Spleen (tissue), 7 donors: ENCODE measurements at regions not wholly inside any gene's neighbourhood (a gene's known extent, or its start where the extent isn't known, plus 50 kb on each side); places are given as distances from the start of the nearest gene placed in this dataset.

Experiments used
- POLR2A ChIP-seq, 3 donors: fragments of 450-650 bp; IDR thresholded peaks; one replicate each; pipeline ENCODE4 v1.5.1; 2017; ENCODE audit warnings: antibody characterized with exemption in 3 of 3, mild to moderate bottlenecking in 1 of 3
- POLR2AphosphoS5 ChIP-seq, 3 donors: sonication (generic); formaldehyde crosslinking; IDR thresholded peaks; one replicate each; pipeline ENCODE4 v1.5.1; 2017; ENCODE audit warnings: antibody characterized with exemption in 3 of 3
- TF ChIP-seq, protein P1 (sequence below), 11 experiments: fragments of 200-600 bp in 7 of 11; fragments of 450-650 bp in 4 of 11; sonication (generic) in 4 of 11; IDR thresholded peaks in 8 of 11; conservative IDR thresholded peaks in 3 of 11; 1 replicate in 7 of 11; 2 replicates in 4 of 11; pipeline versions ENCODE4 v1.4.0 to v1.8.0; 2016 to 2021; ENCODE audit warnings: antibody characterized with exemption in 11 of 11, inconsistent platforms in 4 of 11, mild to moderate bottlenecking in 1 of 11
- donor health status: DM: no; HTN: no; CAD: no; lungs with moderate emphysema.
- donor health status: DM: no; HTN: no; CAD: no.
- donor health status: DM: no; HTN: no; CAD: no.

DNA sequence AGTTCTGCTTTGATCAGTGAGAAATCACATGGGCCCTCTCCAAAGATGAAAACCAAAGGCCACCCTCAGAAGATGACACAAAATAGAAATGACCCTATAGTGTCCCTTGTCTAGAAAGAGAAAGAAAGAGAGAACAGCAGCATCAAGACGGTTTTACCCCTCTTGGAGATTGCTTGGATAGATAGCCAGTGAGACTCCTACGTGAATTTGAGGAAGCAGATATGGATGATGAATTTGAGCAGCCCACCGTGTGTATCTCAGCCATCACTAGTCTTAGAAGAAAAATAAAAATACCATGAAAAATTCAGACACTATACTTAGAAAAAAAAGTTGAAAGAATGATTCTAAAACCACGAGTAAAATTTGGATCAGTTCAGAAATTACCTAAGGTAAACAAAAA is 329.1 kb upstream of the CNTNAP5 start:
- TF ChIP-seq POLR2AphosphoS5 (IDR thresholded peaks at IDR 0.05): no peak
- TF ChIP-seq, protein P1, sequence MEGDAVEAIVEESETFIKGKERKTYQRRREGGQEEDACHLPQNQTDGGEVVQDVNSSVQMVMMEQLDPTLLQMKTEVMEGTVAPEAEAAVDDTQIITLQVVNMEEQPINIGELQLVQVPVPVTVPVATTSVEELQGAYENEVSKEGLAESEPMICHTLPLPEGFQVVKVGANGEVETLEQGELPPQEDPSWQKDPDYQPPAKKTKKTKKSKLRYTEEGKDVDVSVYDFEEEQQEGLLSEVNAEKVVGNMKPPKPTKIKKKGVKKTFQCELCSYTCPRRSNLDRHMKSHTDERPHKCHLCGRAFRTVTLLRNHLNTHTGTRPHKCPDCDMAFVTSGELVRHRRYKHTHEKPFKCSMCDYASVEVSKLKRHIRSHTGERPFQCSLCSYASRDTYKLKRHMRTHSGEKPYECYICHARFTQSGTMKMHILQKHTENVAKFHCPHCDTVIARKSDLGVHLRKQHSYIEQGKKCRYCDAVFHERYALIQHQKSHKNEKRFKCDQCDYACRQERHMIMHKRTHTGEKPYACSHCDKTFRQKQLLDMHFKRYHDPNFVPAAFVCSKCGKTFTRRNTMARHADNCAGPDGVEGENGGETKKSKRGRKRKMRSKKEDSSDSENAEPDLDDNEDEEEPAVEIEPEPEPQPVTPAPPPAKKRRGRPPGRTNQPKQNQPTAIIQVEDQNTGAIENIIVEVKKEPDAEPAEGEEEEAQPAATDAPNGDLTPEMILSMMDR (IDR thresholded peaks at IDR 0.05 in 8 of 11, conservative IDR thresholded peaks at IDR 0.05 in 3 of 11): no peak
- TF ChIP-seq POLR2A (IDR thresholded peaks at IDR 0.05): no peak
